B cell (primary cell): ENCODE measurements at regions not wholly inside any gene's neighbourhood (a gene's known extent, or its start where the extent isn't known, plus 50 kb on each side); places are given as distances from the start of the nearest gene placed in this dataset.
"Not testable (repeated sequence)": the region's sequence is repeated elsewhere in the genome, so short reads cannot be mapped to it uniquely, and the experiment has no call there.

Experiments used
- CTCF ChIP-seq: fragments of 200-600 bp; IDR thresholded peaks from one replicate; pipeline ENCODE4 v1.8.0; 2022; ENCODE audit warnings: antibody characterized with exemption, mild to moderate bottlenecking
- EZH2 ChIP-seq: IDR thresholded peaks from 2 replicates; pipeline ENCODE4 v1.6.1; 2012; ENCODE audit warnings: borderline replicate concordance, low read depth, mild to moderate bottlenecking, moderate library complexity, low read length; ENCODE audit not compliant: insufficient read depth, poor library complexity, severe bottlenecking

GRCh38 chr10:47690304-47690703, 73.1 kb downstream of the SYT15B start:
- not testable (repeated sequence) for TF ChIP-seq CTCF, EZH2
